GM13977 (cell line): ENCODE measurements at regions not wholly inside any gene's neighbourhood (a gene's known extent, or its start where the extent isn't known, plus 50 kb on each side); places are given as distances from the start of the nearest gene placed in this dataset.

ENCODE experiments used
- DNase-seq: peaks from one replicate; pipeline ENCODE4 v3.0.0; 2012; ENCODE audit warnings: low spot score
- in situ Hi-C: fragments of 300-500 bp; cut with MboI; formaldehyde crosslinking; loops from one replicate; pipeline ENCODE4 v1.12.0; 2022; ENCODE audit warnings: low sequenced_read_pairs, low pct_unique_long_range_greater_than_20kb, mixed read lengths, inconsistent platforms; ENCODE audit not compliant: unreplicated experiment
- TF ChIP-seq, protein P1 (sequence below): IDR thresholded peaks from 2 replicates; pipeline ENCODE4 v1.5.1; 2012; ENCODE audit warnings: mild to moderate bottlenecking, control low read depth; ENCODE audit not compliant: insufficient read depth; ENCODE audit errors: extremely low read depth, missing control alignments

DNA sequence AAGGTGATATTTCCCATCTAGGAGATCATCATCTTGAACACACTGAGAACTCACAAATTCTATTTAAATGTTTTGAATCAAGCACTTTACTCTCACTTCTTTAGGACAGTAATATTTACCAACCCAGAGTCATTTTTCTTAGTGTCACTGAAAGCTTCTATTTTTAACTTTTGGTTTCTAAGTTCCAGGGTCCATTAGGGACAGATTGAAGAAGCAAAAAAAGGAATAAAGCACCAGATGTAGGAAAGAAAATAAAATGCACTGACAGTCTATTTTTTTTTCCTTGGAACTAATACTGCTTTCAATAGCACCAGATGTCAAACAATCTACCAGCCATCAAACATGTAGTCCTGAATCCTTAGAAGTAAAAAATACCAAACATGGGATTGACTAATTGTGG lies 526.7 kb upstream of the LRRN3 start:
- TF ChIP-seq, protein P1, sequence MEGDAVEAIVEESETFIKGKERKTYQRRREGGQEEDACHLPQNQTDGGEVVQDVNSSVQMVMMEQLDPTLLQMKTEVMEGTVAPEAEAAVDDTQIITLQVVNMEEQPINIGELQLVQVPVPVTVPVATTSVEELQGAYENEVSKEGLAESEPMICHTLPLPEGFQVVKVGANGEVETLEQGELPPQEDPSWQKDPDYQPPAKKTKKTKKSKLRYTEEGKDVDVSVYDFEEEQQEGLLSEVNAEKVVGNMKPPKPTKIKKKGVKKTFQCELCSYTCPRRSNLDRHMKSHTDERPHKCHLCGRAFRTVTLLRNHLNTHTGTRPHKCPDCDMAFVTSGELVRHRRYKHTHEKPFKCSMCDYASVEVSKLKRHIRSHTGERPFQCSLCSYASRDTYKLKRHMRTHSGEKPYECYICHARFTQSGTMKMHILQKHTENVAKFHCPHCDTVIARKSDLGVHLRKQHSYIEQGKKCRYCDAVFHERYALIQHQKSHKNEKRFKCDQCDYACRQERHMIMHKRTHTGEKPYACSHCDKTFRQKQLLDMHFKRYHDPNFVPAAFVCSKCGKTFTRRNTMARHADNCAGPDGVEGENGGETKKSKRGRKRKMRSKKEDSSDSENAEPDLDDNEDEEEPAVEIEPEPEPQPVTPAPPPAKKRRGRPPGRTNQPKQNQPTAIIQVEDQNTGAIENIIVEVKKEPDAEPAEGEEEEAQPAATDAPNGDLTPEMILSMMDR: no peak
- in situ Hi-C loops: no loop called here
- DNase-seq: no peak

DNA sequence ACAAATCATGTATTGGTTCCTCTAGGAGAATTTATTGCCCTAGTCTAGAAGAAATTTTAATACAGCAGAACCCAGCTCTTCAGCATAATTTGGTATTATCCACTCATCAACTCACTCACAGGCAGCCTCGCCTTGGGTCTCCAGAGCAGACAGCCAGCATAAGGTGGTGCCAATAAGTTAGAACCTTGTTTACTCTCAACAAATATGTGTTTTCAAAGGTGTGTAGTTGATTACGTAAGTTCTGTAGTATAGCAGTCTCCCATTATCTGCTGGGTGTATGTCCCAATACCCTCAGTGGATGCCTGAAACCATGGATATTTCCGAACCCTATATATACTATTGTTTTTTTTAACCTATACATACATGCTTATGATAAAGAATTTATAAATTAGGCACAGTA lies 522.5 kb upstream of the LRRN3 start:
- no peak for DNase-seq
- in situ Hi-C loops: no loop called here
- TF ChIP-seq, protein P1: no peak

DNA sequence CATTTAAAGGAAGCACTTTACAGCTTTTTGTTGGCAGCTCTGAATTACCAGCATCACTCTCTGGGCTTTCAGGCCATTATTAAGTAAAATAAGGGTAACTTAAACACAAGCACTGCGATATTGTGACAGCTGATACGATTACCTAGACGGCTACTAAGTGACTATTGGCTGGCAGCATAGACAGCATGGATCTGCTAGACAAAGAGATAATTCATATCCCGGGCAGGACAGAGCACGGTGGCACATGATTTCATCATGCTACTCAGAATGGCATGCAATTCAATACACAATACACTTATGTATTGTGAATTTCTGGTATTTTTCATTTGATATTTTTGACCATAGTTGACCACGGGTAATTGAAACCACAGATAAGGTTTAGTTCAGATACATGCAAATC lies 522.0 kb upstream of the LRRN3 start:
- in situ Hi-C loops: no loop called here
- no peak for DNase-seq
- TF ChIP-seq, protein P1: no peak

DNA sequence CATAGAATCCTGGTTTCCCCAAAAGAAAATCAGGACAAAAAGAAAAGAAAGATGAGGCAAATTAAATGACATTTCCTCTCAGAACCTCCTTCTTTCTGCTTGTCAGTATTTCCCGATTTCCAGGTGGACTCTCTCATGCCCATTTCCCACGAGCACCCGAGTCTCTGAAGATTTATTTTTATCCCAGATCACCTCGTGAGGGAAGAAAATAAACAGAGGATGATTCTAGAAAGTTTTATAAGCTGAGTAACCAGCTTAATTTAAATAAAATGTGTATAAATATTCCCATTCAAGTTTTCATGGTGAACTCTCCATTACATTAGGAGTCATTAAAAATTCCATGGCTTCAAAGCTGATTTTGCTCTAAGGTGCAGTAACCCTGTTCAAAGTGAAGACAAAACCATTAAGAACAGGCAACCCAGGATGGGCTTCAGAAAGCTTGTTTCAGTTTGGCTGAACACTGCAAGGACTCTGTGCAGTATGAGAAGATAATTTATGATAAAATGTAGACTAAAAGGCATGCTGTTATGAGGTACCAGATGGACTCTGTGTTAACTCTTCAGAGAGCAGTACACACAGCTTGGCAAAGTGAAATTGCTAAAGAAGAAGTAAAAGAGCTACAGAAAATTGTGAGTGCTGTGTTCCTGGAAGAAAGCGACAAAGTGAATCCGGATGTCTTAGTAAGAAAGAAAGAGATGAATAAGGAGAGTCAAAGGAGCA lies 521.3 kb upstream of the LRRN3 start:
- in situ Hi-C loops: no loop called here
- TF ChIP-seq, protein P1: no peak
- DNase-seq: no peak

DNA sequence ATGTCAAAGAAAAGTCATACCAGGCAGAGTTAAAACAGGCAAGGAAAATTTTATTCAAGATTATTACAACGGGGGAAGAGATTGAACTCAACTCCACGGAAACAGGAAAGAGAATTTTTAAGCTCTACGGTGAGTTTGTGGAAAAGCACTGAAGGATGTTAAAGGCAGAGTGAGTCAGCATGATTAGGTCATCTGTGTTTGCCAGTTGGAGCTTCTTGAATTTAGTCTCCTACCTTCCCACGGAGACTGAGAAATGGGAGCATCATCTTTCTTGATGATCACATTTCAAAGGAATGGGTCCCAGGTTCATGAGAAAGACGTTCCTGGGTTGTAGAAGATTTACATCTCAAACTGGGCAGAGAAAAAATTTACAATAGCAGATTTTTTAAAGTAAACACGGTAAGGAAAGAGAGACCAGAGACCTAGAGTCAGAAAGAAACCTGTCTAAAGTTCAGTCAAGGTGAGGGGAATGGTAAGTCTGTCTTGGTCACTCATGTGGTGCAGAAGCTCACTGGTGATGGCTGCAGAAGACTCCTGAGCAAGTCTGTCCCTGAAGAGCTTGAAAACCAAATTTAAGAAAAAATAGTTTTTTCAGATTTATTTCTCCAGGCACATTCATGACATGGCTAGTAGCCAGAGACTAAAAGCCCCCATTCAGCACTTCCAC lies 516.9 kb upstream of the LRRN3 start:
- TF ChIP-seq, protein P1: no peak
- no peak for DNase-seq
- in situ Hi-C loops: no loop called here

DNA sequence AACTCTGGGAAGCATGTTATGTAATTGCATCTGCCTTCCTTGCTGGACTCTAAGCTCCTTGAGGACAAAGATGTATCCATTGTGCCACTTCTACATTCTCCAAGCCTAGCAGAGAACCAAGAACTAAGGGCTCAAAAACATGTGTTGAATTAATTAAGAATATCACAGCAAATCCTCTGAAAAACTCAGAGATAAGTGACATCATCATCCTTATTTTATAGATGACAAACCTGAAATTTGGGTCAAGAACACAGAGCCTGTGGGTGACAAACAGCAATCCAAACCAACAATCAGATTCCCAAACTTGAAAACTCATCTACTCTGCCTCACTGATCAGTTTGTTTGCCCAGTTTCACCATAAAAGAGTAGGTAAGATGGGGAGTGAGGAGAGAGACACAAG lies 503.6 kb upstream of the LRRN3 start:
- TF ChIP-seq, protein P1: no peak
- no peak for DNase-seq
- in situ Hi-C loops: no loop called here
